Activated CD4-positive, alpha-beta memory T cell treated with anti-CD3 and anti-CD28 coated beads for 36 hours (primary cell): ENCODE measurements at regions not wholly inside any gene's neighbourhood (a gene's known extent, or its start where the extent isn't known, plus 50 kb on each side); places are given as distances from the start of the nearest gene placed in this dataset.

Experiments
- CTCF ChIA-PET: fragments of 350-600 bp; sonication (Branson Sonifier 250); formaldehyde crosslinking; loops from one replicate; lab custom pipeline; 2021; ENCODE audit warnings: antibody characterized with exemption, inconsistent platforms; lab: Charles Lee
- POLR2A ChIA-PET: fragments of 350-600 bp; sonication (Branson Sonifier 250); formaldehyde crosslinking; loops from one replicate; lab custom pipeline; 2021; ENCODE audit warnings: antibody characterized with exemption; lab: Charles Lee
- DNase-seq: peaks from one replicate; pipeline ENCODE4 v3.0.0-alpha.2; 2020
- H3K27ac Mint-ChIP-seq: one replicate; pipeline ENCODE4 v1.8.0; 2021; ENCODE audit warnings: mixed read lengths
- H3K27me3 Mint-ChIP-seq: one replicate; pipeline ENCODE4 v1.8.0; 2021; ENCODE audit warnings: mixed read lengths
- H3K36me3 Mint-ChIP-seq: one replicate; pipeline ENCODE4 v1.8.0; 2021; ENCODE audit warnings: mixed read lengths
- H3K4me1 Mint-ChIP-seq: one replicate; pipeline ENCODE4 v1.8.0; 2021; ENCODE audit warnings: low read depth, mixed read lengths
- H3K4me3 Mint-ChIP-seq: one replicate; pipeline ENCODE4 v1.8.0; 2021; ENCODE audit warnings: mild to moderate bottlenecking, mixed read lengths
- H3K9me3 Mint-ChIP-seq: one replicate; pipeline ENCODE4 v1.8.0; 2021; ENCODE audit warnings: mixed read lengths
- intact Hi-C: fragments of 100-400 bp; cut with micrococcal nuclease; formaldehyde crosslinking; loops from one replicate; pipeline ENCODE4 v1.15.1; 2023

GRCh38 chr17:56083475-56083874 lies 69.8 kb upstream of the ANKFN1 start:
- no peaks in the 10 kb centered on the region for H3K4me1 Mint-ChIP-seq
- H3K27ac Mint-ChIP-seq, result no peak overlapping the region
- peaks cover 3% of the 10 kb centered on the region for H3K9me3 Mint-ChIP-seq
- ChIA-PET POLR2A (no interaction called here), CTCF (no interaction called here)
- peaks cover 6% of the 10 kb centered on the region for H3K27me3 Mint-ChIP-seq
- no peak for DNase-seq
- intact Hi-C loops, result no loop called here
- H3K36me3 Mint-ChIP-seq, result no peaks in the 10 kb centered on the region
- H3K4me3 Mint-ChIP-seq, result no peak overlapping the region

GRCh38 chr17:56085576-56086267 lies 67.6 kb upstream of the ANKFN1 start:
- Mint-ChIP-seq H3K9me3 (peaks cover 3% of the 10 kb centered on the region), H3K27me3 (peaks cover 6% of the 10 kb centered on the region), H3K4me3 (no peak overlapping the region), H3K36me3 (no peaks in the 10 kb centered on the region), H3K27ac (no peak overlapping the region), H3K4me1 (no peaks in the 10 kb centered on the region)
- CTCF ChIA-PET, result no interaction called here
- POLR2A ChIA-PET, result no interaction called here
- DNase-seq, result no peak
- intact Hi-C loops, result no loop called here

DNA sequence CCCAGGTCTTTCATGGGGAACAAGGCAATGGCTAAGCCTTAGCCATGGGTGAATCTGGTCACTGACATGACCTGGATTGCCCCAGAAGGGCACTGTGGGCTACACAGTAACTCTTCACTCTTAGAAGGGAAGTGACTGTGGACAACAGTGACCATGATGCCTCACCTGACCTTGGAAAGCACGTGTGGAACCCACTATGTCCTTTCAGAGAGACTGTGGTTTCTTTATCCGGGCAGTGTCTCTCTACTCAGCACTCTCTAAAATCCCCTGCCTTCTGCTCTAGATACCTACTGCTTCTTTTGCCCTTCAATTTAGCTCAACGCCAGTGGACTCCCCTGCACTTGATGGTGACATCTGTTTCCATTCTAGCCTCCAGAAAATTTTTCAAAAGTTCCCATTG lies 66.1 kb upstream of the ANKFN1 start:
- Mint-ChIP-seq H3K27ac (no peak overlapping the region), H3K4me3 (no peak overlapping the region), H3K27me3 (peaks cover 6% of the 10 kb centered on the region), H3K4me1 (no peaks in the 10 kb centered on the region), H3K9me3 (peaks cover 3% of the 10 kb centered on the region), H3K36me3 (no peaks in the 10 kb centered on the region)
- intact Hi-C loops, result no loop called here
- ChIA-PET CTCF (no interaction called here), POLR2A (no interaction called here)
- DNase-seq, result no peak

DNA sequence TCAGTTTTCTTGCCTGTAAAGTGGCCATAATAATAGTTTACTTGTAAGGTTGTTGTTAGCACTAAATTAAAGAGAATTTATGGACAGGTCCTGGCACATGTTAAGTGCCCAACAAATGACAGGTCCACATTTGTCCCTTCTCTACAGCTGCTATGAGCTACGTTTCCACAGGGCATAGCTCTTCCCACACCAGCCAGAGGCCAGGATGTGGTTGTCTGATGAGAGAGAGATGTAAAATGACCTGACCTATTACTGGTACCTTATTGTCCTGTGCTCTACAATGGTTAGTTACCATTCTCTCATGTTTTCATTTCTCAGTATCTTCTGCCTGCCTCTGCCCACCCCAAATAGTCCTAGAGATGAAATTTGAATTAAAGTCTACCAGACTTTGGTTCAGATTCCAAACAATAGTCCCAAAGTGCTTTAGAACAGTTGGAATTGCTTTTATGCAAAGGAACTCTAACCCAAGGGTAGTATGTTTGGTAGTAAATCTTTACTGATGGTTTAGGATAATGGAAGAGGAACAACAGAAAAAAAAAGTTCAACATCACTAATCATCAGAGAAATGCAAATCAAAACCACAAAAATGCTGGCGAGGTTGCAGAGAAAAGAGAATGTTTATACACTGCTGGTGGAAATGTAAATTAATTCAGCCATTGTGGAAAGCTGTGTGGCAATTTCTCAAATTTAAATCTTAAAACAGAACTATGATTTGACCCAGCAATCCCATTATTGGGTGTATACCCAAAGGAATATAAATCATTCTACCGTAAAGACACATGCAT lies 57.1 kb upstream of the ANKFN1 start:
- Mint-ChIP-seq H3K4me3 (no peak overlapping the region), H3K36me3 (no peaks in the 10 kb centered on the region), H3K27ac (no peak overlapping the region), H3K27me3 (peaks cover 6% of the 10 kb centered on the region), H3K4me1 (no peaks in the 10 kb centered on the region), H3K9me3 (no peaks in the 10 kb centered on the region)
- no peak for DNase-seq
- CTCF ChIA-PET, result no interaction called here
- POLR2A ChIA-PET, result no interaction called here
- intact Hi-C loops, result no loop called here

DNA sequence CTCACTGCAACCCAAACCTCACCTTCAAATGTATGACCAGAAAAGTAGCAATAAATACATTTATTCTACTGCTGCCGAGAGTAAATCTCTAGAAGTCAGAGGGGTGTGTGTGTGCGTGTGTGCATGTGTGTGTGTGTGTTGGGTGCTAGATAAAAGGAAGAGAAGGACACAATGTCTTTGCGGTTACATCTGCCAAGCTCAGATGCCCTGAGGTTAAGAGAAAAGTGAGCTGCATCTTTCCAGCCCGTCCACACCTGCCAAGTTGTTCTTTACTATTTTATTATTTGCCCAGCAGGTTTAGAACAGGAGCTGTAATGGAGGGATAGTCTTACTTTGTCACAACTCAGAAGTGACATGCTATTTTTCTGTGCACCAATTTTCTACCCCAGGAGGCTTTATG lies 54.5 kb upstream of the ANKFN1 start:
- Mint-ChIP-seq H3K9me3 (no peaks in the 10 kb centered on the region), H3K27ac (no peak overlapping the region), H3K4me1 (no peaks in the 10 kb centered on the region), H3K27me3 (peaks cover 6% of the 10 kb centered on the region), H3K36me3 (no peaks in the 10 kb centered on the region), H3K4me3 (no peak overlapping the region)
- ChIA-PET POLR2A (no interaction called here), CTCF (no interaction called here)
- no peak for DNase-seq
- intact Hi-C loops, result no loop called here

DNA sequence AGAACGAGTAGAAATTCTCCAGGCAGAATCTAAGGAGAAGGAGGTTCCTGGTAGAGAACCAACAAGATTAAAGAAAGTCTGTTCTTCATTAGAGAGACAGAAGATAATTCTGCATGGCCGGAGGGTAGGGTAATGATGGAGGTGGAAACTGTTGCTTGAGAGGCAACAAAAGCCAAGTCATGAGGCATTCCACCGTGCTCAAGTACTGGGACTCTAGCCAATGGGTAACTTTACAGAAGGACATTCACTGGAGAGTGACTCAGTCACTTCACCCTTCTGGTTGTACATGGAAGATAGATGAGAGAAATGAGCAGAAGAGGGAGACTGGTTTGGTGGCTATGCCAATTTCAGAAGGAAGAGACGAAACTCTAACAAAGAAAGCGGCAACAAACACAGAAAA lies 53.6 kb upstream of the ANKFN1 start:
- no peaks in the 10 kb centered on the region for H3K36me3 Mint-ChIP-seq
- CTCF ChIA-PET, result interaction anchor here (0.6 kb wide), 1 partner anchor 563 kb away, joined by 3 read pairs; no protein-coding TSS in a partner anchor
- POLR2A ChIA-PET, result no interaction called here
- DNase-seq, result no peak
- intact Hi-C loops, result no loop called here
- H3K9me3 Mint-ChIP-seq, result no peaks in the 10 kb centered on the region
- H3K27ac Mint-ChIP-seq, result no peak overlapping the region
- peaks cover 6% of the 10 kb centered on the region for H3K27me3 Mint-ChIP-seq
- H3K4me3 Mint-ChIP-seq, result no peak overlapping the region
- H3K4me1 Mint-ChIP-seq, result no peaks in the 10 kb centered on the region
